Stimulated activated CD8-positive, alpha-beta memory T cell treated with anti-CD3 and anti-CD28 coated beads, Interleukin-4, amount 100 ng/mL, for 48 hours (primary cell): ENCODE measurements at regions not wholly inside any gene's neighbourhood (a gene's known extent, or its start where the extent isn't known, plus 50 kb on each side); places are given as distances from the start of the nearest gene placed in this dataset.
"Not testable (repeated sequence)": the region's sequence is repeated elsewhere in the genome, so short reads cannot be mapped to it uniquely, and the experiment has no call there.

Experiments used
- DNase-seq: peaks from one replicate; pipeline ENCODE4 v3.0.0-alpha.2; 2020

DNA sequence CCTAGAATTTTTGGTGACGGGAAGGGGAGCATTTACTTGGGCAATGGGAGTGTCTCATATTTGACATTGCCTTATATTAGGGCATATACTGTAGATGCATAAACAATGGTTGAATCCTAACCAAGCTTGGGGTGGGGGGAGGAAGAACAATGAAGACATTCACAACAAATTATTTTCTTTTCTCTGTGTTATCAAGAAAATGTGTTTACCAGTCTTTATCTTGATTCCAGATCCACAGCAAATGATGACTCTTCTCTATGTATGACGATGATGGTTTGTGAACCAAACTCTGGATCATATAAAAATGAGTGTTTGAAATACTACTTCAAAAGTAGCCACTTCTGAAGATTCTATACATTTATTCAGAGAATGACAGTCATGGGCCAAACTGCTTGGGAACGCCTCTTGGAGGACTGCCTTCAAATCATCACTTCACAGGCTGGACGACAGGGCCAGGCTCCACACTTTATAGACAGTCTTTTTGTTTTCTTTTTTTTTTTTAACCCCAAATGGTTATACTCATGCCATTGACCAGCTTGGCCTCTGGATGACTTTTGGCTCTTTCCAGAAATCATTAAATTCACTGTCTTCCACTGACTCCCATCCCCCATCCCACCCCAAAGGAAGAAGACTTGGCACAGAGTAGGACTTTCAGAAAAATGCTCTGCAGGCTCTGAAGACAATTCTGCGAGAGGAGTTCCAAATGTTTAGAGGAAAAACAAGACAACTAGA is 123.8 kb upstream of the LIFR start:
- DNase-seq, result no peak

DNA sequence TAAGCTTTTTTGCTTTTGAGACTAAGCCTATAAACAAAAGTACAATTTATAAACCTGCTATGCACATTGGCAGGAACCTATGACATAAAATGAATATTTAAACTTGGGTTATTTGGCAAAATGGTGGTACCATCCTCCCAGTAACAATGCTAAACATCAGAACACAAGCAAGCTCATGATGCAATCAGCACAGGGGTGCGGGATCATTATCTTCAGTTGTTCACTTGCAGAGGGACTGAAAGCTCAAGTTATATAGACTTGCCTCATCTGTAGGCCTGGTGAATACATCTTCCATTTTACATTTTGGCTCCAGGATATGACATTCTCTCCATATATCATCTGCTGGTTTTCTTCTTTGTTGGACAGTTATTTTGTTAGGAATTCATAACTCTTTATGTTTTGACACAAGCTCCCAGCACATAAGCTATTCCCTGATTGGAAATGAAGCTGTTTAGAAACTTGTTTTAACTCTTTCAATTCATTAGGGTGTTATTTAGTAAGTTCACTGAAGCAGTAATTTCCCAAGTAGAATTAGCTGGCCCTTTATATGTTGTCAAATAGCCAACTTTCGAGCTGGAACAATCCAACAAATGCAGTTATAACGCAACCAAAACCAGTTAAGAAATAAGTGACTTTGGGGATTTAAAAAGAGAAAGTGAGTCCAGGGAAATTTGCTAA is 124.7 kb upstream of the LIFR start:
- no peak for DNase-seq

DNA sequence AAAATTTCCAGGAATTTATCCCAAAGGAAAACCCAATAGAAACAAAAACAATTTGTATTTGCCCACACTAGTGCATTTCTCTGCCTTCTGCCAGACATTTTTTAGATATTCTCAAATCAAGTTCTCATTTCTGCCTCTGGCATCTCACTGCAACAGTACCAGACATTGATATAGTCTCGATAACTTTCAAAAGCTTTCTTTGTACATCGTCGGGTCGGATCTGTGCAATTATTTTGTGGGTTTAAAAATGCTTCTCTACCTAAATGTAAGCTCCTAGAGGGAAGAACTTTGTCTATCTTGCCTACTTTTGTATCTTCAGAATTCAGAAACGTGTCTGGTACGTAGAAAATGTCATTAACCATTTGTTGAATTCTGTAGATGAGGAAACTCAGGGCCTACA is 125.5 kb upstream of the LIFR start:
- no peak for DNase-seq

DNA sequence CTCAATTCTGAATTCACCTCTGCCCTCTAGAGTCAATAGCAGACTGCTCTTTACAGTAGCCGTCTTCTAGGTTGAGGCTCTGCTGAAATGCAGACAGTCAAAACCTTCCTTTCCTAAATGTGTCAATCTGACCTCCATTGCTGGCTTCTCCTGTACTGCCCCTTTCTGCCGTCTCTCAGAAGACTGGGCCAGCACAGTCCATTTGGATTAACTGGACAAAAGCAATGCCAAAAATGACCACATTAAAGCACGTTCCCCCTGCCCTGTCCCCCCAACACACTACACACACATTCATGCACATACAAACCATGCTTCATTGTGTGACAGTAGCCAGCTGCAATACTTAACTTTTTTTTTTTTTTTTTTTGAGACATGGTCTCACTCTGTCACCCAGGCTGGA is 130.2 kb upstream of the LIFR start:
- DNase-seq, result no peak

DNA sequence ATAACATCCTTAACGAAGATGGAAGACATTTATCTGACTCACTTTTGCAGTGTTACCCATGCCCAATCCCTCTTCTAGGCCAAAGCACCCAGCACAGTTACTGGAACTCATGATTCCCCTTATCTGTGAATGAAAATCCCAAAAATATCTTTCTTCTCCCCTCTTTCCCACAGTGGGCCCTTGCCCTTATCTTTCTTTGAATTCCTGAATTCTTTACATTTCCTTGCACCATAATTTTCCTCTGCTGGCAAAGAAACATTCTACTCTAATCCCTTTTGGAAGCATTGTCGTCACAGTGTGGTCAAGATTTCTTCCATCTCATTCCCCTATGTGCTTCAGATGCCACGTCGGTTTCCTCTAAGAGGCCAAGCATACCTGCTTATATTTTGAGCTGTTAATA is 135.9 kb upstream of the LIFR start:
- no peak for DNase-seq

DNA sequence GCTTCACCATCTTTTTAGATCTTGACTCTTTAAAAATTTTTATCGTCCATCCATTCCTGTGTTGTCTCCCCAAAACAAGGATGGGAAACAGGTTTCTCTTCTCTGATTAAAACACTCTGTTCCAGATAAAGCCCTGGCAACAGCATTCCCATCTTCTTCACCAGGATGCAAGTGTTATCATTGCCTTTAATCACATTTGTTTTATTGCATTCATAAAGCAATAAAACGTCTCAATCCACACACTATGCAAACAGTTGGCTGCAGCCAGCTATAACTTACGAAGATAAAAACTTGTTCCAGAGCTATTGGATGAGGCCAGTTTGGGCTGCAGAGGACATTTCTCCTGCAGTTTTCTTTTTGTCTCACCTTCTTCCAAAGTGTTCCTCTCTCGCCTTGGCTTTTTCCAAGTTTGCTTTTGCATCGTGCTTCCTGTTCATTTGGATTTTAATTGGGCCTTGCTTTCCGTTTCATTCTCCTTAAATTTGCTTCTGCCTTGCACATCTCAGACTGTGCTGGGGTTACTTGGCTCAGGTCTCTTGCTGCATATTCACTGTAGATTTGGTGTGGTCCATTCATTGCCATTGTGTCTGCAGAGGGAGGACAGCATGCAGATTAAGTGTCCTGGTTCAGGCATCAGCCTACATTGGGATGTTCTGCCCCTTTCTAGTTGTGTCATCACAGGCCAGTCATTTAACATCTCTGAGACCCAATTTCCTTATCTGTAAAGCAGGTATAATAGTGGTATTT is 136.5 kb upstream of the LIFR start:
- DNase-seq, result no peak

DNA sequence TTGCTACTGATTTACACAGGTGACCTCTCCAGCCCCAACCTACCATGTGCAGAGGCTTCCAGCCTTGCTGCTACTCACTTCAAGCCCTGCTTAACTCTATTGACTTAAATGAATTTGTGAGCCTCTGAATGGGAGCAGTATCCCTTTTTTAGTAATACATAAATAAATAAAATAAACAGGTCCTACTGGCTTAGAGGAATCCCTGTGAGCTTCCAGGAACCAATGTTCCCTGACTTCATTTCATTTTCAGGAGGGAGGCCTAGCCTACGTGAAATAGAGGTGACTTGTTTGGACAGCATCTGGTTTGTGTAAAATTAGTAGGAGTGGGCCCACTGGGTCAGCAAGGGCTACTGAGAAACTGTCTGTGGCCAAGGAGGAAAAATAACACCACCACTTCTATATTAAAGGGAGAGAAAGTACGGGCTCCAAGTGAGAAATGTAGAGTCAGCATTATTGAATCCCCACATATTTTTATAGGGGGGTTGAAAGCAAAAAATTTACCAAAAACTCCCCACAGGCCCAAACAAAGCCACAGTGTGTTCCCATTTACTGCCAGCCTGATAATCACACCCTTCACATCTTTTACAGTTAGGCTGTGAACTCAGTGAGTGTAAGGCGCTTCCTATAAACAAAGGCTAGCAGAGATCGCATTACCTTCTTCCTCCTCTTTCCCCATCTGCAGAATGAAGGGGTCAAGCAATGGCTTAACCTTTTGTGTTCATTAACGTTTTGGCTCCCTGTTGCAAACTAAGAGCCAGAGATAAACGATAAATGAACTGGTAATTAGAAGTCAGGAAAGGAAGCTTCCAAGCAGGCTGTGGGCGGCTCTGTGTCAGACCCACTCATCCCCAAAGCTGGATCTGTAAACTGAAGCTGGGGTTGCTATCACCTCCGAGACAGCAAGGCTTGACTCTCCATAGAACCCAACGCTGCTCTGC is 138.8 kb upstream of the LIFR start:
- no peak for DNase-seq

DNA sequence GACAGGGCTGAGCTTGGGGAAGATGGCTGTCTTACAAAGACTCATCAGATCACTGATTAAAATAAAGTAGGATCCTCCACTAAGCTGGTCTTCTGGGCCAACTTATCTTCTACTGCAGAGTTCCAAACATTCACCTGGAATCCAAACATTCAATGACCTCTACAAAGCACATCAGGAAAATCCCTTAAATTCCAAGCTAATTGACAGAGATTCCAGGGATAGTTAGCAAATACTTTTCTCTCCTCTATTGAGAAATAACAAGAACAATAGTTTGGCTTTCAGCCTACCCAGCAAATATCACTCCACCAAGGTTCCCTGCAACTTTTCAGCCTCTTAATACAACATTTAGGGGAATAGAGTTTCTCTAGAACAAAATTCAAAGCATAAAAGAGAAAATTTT is 140.6 kb upstream of the LIFR start:
- DNase-seq, result no peak

DNA sequence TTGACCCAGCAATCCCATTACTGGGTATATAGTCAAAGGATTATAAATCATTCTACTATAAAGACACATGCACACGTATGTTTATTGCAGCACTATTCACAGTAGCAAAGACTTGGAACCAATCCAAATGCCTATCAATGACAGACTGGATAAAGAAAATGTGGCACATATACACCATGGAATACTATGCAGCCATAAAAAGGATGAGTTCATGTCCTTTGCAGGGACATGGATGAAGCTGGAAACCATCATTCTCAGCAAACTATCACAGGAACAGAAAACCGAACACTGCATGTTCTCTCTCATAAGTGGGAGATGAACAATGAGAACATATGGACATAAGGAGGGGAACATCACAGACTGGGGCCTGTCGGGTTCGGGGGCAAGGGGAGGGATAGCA is 140.3 kb upstream of the OSMR start:
- DNase-seq, result not testable (repeated sequence)

DNA sequence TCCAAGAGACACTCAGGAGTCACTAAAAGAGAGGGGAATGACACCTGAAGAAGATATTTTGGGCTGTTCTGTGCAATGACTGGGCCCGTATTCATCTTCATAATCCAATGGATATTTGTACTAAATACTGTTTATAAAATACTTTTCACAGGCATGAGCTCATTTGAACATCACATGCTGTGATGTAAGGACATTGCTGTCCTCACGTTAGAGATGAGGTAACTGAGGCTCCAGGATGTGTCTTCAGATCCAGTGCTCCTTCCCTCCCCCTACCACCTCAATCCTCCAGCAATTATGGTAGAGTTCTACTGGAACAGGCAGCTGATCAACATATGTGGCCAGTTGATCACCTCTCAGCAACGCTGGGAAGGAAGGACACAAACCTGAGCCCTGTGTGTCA is 139.4 kb upstream of the OSMR start:
- no peak for DNase-seq

DNA sequence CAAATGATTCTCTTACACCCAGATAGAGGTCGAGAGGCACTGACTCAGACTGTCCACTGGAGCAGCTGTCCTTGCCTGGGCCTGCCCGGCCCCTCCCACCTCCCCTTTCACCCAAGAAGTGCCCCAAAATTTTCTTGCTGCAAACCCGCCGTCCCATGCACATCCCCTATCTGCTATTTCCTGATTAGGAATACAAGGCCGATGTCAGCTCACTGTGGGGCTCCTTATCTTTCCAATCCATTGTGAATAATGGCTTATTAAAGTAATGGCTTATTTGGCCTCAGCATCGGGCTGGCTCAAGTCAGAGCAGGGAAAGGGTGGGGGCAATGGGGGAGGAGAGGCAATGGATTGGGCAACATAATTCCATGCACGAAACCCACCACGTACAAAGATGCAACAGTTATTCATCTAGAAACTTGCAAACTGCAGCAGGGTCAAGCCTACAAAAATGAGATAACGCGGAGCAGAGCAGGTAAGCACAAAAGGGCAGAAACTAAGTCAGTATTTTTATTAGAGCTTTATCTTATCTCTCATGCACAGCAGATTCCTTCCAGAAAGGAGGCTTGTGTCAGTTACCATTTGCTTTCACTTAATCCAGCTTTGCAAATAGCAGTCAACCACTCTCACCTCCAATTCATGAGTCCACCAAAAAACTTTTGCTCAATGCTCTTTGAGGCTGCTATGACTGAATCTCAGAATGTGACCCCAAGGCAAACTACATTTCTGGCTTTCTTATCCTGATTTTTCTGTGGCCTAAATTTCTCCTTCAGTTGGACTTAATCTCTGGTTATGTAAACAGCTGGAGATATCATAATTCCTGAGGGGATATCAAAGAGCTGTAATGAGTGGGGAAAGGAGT is 138.2 kb upstream of the OSMR start:
- DNase-seq, result no peak

DNA sequence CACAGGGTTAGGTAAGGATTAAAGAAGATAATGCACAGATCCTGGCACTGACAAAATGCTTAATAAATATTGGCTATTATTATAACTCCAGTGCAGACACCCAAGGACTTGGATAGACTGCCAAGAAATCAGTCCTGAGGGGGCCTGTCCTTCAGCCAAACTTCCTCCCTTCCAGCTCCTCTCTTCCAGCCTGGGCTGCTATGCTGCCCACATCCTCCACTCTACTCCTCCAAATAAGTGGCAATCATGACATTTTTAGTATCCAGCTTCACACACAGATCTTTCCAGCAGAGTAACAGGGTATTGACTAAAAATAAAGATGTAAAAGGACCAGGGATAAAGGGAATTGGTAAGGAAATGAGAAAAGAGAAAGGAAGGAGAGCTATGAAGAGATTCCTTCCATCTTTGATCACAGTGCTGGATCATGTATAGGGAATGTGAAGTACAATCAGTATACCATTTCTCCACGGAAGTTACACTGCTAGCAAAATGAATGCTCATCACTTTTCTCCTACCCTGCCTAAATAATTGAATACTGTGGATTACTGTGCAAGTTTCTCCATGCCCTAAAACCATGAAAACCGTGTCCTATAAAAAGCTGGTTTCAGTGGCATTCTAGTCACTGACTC is 136.0 kb upstream of the OSMR start:
- no peak for DNase-seq

DNA sequence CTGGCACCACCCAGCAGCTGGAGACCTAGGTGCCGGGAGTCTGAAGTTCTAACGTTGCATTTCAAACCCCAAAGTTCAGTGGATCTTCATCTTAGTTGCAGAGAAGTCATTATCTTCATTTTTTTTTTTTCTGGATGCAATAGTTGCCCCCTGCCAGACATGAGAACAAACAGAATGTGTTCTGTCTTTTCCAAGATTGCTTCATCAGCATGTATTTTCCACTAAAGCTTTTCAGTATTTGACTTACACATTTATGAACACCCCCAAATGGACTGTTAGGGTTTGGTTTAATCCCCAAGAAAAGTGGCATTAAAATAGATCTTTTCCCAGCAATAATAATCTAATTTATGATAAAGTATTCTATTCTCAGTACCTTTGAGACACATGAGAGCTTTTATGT is 135.2 kb upstream of the OSMR start:
- DNase-seq, result no peak

DNA sequence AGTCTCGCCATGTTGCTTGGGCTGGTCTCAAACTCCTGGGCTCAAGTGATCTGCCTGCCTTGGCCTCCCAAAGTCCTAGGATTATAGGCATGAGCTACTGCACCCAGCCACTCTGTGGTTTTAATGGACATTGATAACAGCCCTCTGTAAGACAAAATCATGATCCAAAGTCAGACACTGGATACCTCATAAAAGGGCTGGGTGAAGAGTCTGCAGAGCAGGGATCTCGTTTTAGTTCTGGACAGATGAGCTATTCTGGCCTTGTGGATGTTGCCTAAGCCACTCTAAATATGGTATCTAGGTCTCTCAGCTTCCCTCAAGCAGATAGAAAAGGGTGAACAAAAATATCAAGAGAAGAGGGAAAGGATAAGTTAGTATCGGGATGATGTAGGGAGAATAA is 133.4 kb upstream of the OSMR start:
- no peak for DNase-seq

DNA sequence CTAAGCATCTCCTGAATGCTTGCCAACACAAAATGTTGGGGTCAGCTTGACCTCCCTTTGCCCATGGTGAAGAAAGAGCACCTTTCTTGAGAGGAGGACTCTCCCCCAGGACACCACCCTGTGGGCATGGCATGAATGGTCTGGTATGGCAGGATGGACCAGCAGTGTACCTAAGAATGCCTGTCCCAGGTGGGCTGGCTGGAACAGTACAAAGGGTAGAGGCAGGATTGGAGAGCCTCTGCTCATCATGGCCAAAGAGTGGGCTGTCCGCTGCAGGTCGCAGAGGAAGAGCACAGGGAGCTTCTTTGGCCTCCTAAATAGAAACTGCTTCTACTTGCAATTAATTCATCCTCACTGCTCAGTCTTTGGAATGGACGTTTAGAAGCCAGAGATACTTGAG is 131.6 kb upstream of the OSMR start:
- no peak for DNase-seq

DNA sequence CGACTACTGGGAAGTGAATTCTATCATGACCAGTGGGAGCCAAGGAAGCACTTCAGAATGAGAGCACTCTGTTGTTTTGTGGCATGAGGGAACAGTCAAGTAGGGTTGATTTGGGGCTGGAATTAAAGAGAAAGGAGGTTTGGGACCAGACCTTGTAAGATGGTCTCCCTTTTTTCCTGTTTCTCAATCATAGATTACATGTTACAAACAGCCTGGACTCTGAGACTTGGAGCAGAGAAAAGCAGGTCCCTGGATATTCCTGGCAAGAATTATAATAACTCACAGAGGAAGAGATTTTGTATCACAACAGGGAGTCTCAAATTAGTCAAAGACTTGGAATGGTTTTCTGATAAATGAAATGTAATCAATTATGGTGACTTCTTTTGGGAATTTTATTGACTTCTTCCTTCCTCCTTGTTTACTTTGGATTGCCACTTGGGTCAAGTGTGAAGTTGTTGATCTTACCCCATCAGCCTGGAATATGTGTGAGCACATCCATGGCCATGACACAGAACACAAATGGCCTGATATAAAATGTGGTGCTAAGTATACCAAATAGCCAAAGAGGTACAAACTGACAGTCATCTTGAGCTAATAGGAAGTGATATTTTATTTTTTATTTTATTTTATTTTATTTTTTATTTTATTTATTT is 131.0 kb upstream of the OSMR start:
- no peak for DNase-seq

DNA sequence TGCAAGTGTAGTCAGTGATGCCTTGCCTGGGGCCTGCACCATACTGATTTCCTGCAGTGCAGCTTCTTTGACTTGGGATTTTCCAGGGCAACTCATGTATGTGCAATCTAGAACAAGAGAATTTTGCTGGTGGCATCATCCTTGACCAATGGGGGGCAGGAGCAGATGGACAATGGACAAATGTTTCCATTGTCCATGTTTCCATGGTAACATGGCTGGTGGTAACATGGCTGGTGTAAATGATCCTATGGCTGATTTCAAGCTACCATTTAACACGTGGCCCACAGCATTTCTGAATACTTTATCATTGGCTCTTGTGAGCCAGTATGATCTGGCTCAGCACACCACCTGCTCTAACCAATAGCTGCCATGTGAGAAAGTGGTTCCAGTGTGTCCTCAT is 130.1 kb upstream of the OSMR start:
- no peak for DNase-seq

DNA sequence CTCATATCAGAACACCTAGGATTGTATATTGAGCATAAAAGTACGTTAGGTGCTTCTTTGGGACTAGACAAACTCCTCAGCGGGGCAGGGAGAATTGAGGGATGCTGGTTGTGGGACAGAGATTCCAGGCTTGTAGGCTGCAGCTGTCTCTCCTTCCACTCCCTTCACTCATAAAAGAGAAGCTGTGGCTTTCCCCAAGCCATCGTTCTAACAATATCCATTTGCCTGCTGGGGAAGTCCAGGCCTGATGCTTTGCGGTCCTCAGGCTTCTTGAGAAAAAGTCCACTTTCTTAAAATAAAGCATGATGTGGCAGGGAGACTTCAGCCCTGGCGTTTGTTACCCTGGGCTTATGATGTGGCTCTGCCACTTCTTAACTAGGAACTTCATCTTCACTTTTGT is 129.3 kb upstream of the OSMR start:
- DNase-seq, result no peak

DNA sequence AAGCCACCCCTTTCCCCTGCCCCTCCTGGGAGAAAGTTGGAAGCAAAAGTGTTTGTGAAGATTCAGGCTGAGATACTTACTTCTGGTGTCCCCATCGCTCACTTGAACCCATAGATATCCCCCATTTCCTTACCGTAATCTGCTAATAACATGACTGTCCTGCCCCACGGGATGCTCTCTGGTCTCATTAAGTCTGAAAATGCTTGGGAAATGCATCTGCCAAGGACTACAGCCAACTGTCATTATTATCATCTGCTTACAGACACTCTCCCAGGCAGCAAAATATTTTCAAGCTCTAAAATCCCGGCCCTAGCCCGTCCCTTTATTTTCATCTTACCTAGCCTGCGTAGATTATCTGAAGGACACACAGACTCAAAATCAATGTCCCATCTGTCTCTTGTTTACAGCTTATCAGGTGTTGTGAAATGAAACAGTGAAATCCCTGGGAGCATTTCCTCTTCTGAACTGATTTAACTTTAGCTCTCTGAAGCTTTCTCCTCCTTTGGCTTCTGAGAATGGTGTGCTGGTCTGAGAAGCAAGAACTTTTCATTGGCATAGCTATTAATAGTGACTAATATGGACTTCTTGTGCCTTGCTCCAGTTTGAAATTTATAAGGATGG is 126.9 kb upstream of the OSMR start:
- no peak for DNase-seq

DNA sequence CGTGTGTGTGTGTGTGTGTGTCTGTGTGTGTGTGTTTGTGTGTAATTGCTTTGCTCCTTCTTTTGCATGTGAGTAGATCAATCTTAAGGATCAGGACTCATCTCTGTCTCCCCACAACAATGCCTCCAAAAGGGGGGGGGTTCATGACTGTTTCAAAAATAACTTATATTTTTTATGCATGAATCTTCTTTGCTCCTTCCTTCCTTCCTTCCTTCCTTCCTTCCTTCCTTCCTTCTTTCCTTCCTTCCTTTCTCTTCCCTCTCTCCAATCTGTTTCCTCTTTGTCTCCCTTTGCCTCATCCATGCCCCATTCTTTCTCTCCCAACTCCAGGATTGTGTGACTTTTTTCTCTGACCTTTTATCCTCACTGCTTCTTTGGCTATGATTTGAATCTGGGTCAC is 126.4 kb upstream of the OSMR start:
- no peak for DNase-seq

DNA sequence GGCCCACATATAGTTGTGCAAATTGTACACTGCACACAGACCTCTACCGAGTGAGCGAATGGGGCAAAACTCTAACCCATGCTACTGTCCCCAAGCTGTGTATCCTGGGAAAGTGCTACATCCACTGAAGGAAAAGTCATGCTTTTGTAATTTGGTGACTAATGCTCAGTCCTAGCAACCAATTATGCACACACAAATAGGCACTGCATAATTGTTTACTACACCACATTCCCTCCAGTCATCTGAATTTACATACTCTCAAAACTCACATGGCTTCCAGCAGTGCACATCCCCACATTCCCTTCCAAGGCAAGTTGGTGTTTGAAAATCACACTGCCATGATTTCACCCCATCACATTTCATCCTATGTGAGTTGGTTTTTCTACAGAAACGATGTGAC is 125.9 kb upstream of the OSMR start:
- no peak for DNase-seq
